ENCODE measurements at regions not wholly inside any gene's neighbourhood (a gene's known extent, or its start where the extent isn't known, plus 50 kb on each side); places are given as distances from the start of the nearest gene placed in this dataset.

GRCh38 chr2:186101616-186102015 is 363.0 kb downstream of the FSIP2 start:
- H3K36me3 ChIP-seq: no peaks in the 10 kb centered on the region
- H3K4me1 ChIP-seq: no peaks in the 10 kb centered on the region
- no peak for ATAC-seq
- no peak overlapping the region for H3K4me3 ChIP-seq
- no peaks in the 10 kb centered on the region for H3K27me3 ChIP-seq
- H3K27ac ChIP-seq: no peak overlapping the region
- TF ChIP-seq POLR2AphosphoS5 (IDR thresholded peaks at IDR 0.05) (no peak), POLR2A (IDR thresholded peaks at IDR 0.05) (no peak), CTCF (IDR thresholded peaks at IDR 0.05) (no peak), EP300 (IDR thresholded peaks at IDR 0.05) (no peak)
- 77 to 86% methylated on average over 3 of the region's 3 CpGs for WGBS, 2 donors (ENCODE audit: low coverage in 1 of 2)
- H3K9me3 ChIP-seq: no peaks in the 10 kb centered on the region

- 94% methylated on average over 2 of the region's 2 CpGs for WGBS, 2 donors (ENCODE audit: low coverage in 1 of 2)
- ATAC-seq: no peak
- no peaks in the 10 kb centered on the region for H3K36me3 ChIP-seq
- no peak overlapping the region for H3K27ac ChIP-seq
- no peaks in the 10 kb centered on the region for H3K27me3 ChIP-seq
- H3K4me3 ChIP-seq: no peak overlapping the region
- H3K4me1 ChIP-seq: no peaks in the 10 kb centered on the region
- H3K9me3 ChIP-seq: no peaks in the 10 kb centered on the region
- TF ChIP-seq EP300 (IDR thresholded peaks at IDR 0.05): no peak
- no peak for TF ChIP-seq CTCF (IDR thresholded peaks at IDR 0.05)
- no peak for TF ChIP-seq POLR2A (IDR thresholded peaks at IDR 0.05)
- no peak for TF ChIP-seq POLR2AphosphoS5 (IDR thresholded peaks at IDR 0.05)
Measured at GRCh38 chr2:186103276-186103675, 364.7 kb downstream of the FSIP2 start.

GRCh38 chr2:186105016-186105724 is 366.6 kb downstream of the FSIP2 start:
- Histone ChIP-seq H3K4me3 (no peak overlapping the region), H3K27ac (no peak overlapping the region), H3K9me3 (no peaks in the 10 kb centered on the region), H3K27me3 (no peaks in the 10 kb centered on the region), H3K36me3 (no peaks in the 10 kb centered on the region), H3K4me1 (no peaks in the 10 kb centered on the region)
- no CpG with 5 or more reads among the region's 1 CpG for WGBS, 2 donors (ENCODE audit: low coverage in 1 of 2)
- no peak for ATAC-seq
- TF ChIP-seq POLR2AphosphoS5 (IDR thresholded peaks at IDR 0.05) (no peak), CTCF (IDR thresholded peaks at IDR 0.05) (no peak), POLR2A (IDR thresholded peaks at IDR 0.05) (no peak), EP300 (IDR thresholded peaks at IDR 0.05) (no peak)

- ATAC-seq: no peak
- TF ChIP-seq POLR2AphosphoS5 (IDR thresholded peaks at IDR 0.05): no peak
- no peak for TF ChIP-seq POLR2A (IDR thresholded peaks at IDR 0.05)
- TF ChIP-seq EP300 (IDR thresholded peaks at IDR 0.05): no peak
- TF ChIP-seq CTCF (IDR thresholded peaks at IDR 0.05): no peak
- no peak overlapping the region for H3K27ac ChIP-seq
- 80 to 100% methylated on average over 1 of the region's 1 CpG for WGBS, 2 donors (ENCODE audit: low coverage in 1 of 2)
- no peaks in the 10 kb centered on the region for H3K9me3 ChIP-seq
- H3K4me3 ChIP-seq: no peak overlapping the region
- H3K4me1 ChIP-seq: no peaks in the 10 kb centered on the region
- H3K27me3 ChIP-seq: no peaks in the 10 kb centered on the region
- H3K36me3 ChIP-seq: no peaks in the 10 kb centered on the region
Measured at GRCh38 chr2:186108470-186108869, 369.9 kb downstream of the FSIP2 start.

GRCh38 chr2:186113284-186113683 is 372.8 kb upstream of the ZC3H15 start:
- H3K27ac ChIP-seq: no peak overlapping the region
- no peaks in the 10 kb centered on the region for H3K27me3 ChIP-seq
- H3K4me1 ChIP-seq: no peaks in the 10 kb centered on the region
- no peak overlapping the region for H3K4me3 ChIP-seq
- no peak for ATAC-seq
- TF ChIP-seq POLR2A (IDR thresholded peaks at IDR 0.05) (no peak), POLR2AphosphoS5 (IDR thresholded peaks at IDR 0.05) (no peak), CTCF (IDR thresholded peaks at IDR 0.05) (no peak), EP300 (IDR thresholded peaks at IDR 0.05) (no peak)
- peaks cover 0 to 11% of the 10 kb centered on the region in 2 donors for H3K36me3 ChIP-seq
- 97 to 100% methylated on average over 2 of the region's 2 CpGs for WGBS, 2 donors (ENCODE audit: low coverage in 1 of 2)
- no peaks in the 10 kb centered on the region for H3K9me3 ChIP-seq
